IPS-11a (cell line): ENCODE measurements at regions not wholly inside any gene's neighbourhood (a gene's known extent, or its start where the extent isn't known, plus 50 kb on each side); places are given as distances from the start of the nearest gene placed in this dataset.

Experiments
- H3K4me3 ChIP-seq: one replicate; pipeline ENCODE4 v1.5.1; 2013; ENCODE audit warnings: low read depth, low read length, control low read depth

- peak overlapping the region; percentile 17 for H3K4me3 ChIP-seq
Observed at GRCh38 chr9:129320575-129321285, 142.7 kb upstream of the IER5L start.

- no peak overlapping the region for H3K4me3 ChIP-seq
Observed at GRCh38 chr9:129319938-129320481, 141.9 kb upstream of the IER5L start.

GRCh38 chr9:129319076-129319937 lies 141.2 kb upstream of the IER5L start:
- H3K4me3 ChIP-seq: no peak overlapping the region

GRCh38 chr9:129318121-129319075 lies 140.3 kb upstream of the IER5L start:
- no peak overlapping the region for H3K4me3 ChIP-seq

- H3K4me3 ChIP-seq: no peak overlapping the region
Observed at GRCh38 chr9:129317179-129318011, 139.3 kb upstream of the IER5L start.

- H3K4me3 ChIP-seq: no peak overlapping the region
Observed at GRCh38 chr9:129316281-129317030, 138.4 kb upstream of the IER5L start.

GRCh38 chr9:129313331-129313955 lies 135.4 kb upstream of the IER5L start:
- no peak overlapping the region for H3K4me3 ChIP-seq

GRCh38 chr9:129312251-129313122 lies 134.4 kb upstream of the IER5L start:
- H3K4me3 ChIP-seq: no peak overlapping the region

- H3K4me3 ChIP-seq: no peak overlapping the region
Observed at GRCh38 chr9:129311643-129312042, 133.6 kb upstream of the IER5L start.

- no peak overlapping the region for H3K4me3 ChIP-seq
Observed at GRCh38 chr9:129310666-129311350, 132.7 kb upstream of the IER5L start.

- no peak overlapping the region for H3K4me3 ChIP-seq
Observed at GRCh38 chr9:129309906-129310305, 131.8 kb upstream of the IER5L start.

- H3K4me3 ChIP-seq: no peak overlapping the region
Observed at GRCh38 chr9:129309041-129309430, 131.0 kb upstream of the IER5L start.

GRCh38 chr9:129307227-129307970 lies 129.3 kb upstream of the IER5L start:
- no peak overlapping the region for H3K4me3 ChIP-seq

- H3K4me3 ChIP-seq: no peak overlapping the region
Observed at GRCh38 chr9:129306318-129306973, 128.4 kb upstream of the IER5L start.

- H3K4me3 ChIP-seq: no peak overlapping the region
Observed at GRCh38 chr9:129305246-129305645, 127.2 kb upstream of the IER5L start.

- H3K4me3 ChIP-seq: no peak overlapping the region
Observed at GRCh38 chr9:129301941-129302340, 123.9 kb upstream of the IER5L start.
